ENCODE measurements at regions not wholly inside any gene's neighbourhood (a gene's known extent, or its start where the extent isn't known, plus 50 kb on each side); places are given as distances from the start of the nearest gene placed in this dataset.

DNA sequence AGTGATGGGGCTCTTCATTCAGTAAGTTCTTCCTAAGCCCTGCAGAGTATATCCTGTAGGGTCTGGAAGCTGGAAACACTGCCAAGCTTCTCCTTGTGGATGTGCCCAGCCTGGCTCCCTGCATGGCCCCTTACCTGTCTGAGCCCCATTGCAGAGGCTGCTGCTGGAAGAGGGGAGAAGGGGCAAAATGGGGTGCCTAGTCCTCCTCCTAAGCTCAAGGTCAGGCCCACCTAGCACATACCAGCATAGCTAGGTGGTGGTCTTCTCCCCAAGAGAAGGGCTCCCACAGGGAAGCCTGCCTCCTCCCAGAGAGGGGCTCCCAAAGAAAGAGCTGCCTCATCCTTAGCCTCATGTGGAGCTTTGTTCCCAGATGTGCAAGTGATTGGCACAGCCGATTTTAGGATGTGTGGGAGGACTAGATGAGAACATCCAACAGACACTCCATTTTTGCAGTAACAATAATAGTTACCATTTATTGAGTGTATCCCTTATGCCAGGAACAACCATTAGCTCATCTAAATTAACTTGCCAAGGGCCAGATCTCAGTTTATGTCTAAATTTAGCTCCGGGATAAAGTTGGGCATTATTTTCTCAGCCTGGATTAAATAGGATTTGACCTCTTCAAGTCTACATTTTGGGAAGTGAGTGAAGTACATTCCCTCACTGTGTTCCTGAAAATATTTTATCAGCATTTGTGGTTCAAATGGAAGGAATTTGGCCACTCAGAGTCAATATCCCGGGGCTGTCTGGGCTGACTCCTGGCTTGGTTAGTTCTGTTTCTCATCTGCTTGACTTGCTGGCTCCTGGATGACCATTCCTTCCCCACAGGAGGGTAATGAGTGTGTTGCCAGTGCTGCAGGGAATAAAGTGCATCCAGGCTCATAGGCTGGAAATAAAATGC, 291.1 kb upstream of the ROPN1 start:
- peak in 1 of 2 donors; percentile 61 for DNase-seq (ENCODE audit: low read depth in 2 of 2)
- TF ChIP-seq, protein P1, sequence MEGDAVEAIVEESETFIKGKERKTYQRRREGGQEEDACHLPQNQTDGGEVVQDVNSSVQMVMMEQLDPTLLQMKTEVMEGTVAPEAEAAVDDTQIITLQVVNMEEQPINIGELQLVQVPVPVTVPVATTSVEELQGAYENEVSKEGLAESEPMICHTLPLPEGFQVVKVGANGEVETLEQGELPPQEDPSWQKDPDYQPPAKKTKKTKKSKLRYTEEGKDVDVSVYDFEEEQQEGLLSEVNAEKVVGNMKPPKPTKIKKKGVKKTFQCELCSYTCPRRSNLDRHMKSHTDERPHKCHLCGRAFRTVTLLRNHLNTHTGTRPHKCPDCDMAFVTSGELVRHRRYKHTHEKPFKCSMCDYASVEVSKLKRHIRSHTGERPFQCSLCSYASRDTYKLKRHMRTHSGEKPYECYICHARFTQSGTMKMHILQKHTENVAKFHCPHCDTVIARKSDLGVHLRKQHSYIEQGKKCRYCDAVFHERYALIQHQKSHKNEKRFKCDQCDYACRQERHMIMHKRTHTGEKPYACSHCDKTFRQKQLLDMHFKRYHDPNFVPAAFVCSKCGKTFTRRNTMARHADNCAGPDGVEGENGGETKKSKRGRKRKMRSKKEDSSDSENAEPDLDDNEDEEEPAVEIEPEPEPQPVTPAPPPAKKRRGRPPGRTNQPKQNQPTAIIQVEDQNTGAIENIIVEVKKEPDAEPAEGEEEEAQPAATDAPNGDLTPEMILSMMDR (IDR thresholded peaks at IDR 0.05; ENCODE audit: low read depth, low read length) = no peak
- no peak overlapping the region for H3K4me3 ChIP-seq (replicated peaks in 1 of 2; ENCODE audit: low read depth in 2 of 2, low read length in 2 of 2)

GRCh38 chr3:124283652-124284023, 291.7 kb upstream of the ROPN1 start:
- TF ChIP-seq, protein P1 (IDR thresholded peaks at IDR 0.05; ENCODE audit: low read depth, low read length) = no peak
- DNase-seq (ENCODE audit: low read depth in 2 of 2) = no peak
- H3K4me3 ChIP-seq (replicated peaks in 1 of 2; ENCODE audit: low read depth in 2 of 2, low read length in 2 of 2) = no peak overlapping the region

DNA sequence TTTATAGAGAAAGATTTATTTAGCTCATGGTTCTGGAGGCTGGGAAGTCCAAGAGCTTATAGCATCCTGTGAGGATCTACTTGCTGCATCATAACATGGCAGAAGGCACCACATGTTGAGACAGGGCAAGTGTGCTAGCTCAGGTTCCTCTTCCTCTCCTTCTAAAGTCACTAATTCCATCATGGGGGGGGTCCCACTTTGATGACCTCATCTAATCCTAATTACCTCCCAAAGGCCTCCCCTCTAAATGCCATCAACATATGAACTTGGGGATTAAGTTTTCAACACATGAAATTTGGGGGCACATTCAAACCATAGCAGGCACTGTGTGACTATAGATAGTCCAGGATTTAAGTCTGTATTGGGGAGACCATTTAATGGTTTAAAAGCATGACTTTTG, 297.1 kb upstream of the ROPN1 start:
- DNase-seq (ENCODE audit: low read depth in 2 of 2) = no peak
- no peak overlapping the region for H3K4me3 ChIP-seq (replicated peaks in 1 of 2; ENCODE audit: low read depth in 2 of 2, low read length in 2 of 2)
- TF ChIP-seq, protein P1 (IDR thresholded peaks at IDR 0.05; ENCODE audit: low read depth, low read length) = no peak

DNA sequence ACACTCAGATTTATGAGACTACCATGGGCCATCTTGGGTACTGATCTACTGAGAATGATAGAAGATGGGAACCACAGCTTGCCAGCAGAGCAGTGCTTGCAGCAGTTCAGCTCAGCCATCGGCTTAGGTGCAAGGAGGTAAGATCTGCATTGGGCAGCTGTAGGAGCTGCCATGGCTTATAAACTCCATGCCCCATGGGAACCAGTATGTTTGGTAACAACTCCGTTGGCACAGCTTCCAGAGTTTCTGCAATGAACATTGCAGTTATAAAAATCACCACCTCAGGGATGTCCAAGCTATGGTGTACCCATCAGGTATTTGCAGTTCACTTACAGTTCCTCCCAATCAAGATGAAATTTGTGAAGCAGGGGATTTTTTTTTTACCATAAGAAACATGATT, 299.1 kb upstream of the ROPN1 start:
- no peak for DNase-seq (ENCODE audit: low read depth in 2 of 2)
- TF ChIP-seq, protein P1 (IDR thresholded peaks at IDR 0.05; ENCODE audit: low read depth, low read length) = no peak

GRCh38 chr3:124292329-124292728, 300.4 kb upstream of the ROPN1 start:
- H3K4me3 ChIP-seq (replicated peaks in 1 of 2; ENCODE audit: low read depth in 2 of 2, low read length in 2 of 2) = no peak overlapping the region
- TF ChIP-seq, protein P1 (IDR thresholded peaks at IDR 0.05; ENCODE audit: low read depth, low read length) = no peak
- DNase-seq (ENCODE audit: low read depth in 2 of 2) = no peak

More for the DNA sequence above, 299.1 kb upstream of the ROPN1 start:
- H3K4me3 ChIP-seq (replicated peaks in 1 of 2; ENCODE audit: low read depth in 2 of 2, low read length in 2 of 2) = no peak overlapping the region

GRCh38 chr3:124293584-124293983, 301.7 kb upstream of the ROPN1 start:
- no peak overlapping the region for H3K4me3 ChIP-seq (replicated peaks in 1 of 2; ENCODE audit: low read depth in 2 of 2, low read length in 2 of 2)
- TF ChIP-seq, protein P1 (IDR thresholded peaks at IDR 0.05; ENCODE audit: low read depth, low read length) = no peak
- no peak for DNase-seq (ENCODE audit: low read depth in 2 of 2)
